ENCODE measurements at regions not wholly inside any gene's neighbourhood (a gene's known extent, or its start where the extent isn't known, plus 50 kb on each side); places are given as distances from the start of the nearest gene placed in this dataset.

- no peak overlapping the region for H3K27ac ChIP-seq
- TF ChIP-seq, protein P1, sequence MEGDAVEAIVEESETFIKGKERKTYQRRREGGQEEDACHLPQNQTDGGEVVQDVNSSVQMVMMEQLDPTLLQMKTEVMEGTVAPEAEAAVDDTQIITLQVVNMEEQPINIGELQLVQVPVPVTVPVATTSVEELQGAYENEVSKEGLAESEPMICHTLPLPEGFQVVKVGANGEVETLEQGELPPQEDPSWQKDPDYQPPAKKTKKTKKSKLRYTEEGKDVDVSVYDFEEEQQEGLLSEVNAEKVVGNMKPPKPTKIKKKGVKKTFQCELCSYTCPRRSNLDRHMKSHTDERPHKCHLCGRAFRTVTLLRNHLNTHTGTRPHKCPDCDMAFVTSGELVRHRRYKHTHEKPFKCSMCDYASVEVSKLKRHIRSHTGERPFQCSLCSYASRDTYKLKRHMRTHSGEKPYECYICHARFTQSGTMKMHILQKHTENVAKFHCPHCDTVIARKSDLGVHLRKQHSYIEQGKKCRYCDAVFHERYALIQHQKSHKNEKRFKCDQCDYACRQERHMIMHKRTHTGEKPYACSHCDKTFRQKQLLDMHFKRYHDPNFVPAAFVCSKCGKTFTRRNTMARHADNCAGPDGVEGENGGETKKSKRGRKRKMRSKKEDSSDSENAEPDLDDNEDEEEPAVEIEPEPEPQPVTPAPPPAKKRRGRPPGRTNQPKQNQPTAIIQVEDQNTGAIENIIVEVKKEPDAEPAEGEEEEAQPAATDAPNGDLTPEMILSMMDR (conservative IDR thresholded peaks at IDR 0.05): no peak
Observed at GRCh38 chr5:32852535-32852934, 141.4 kb downstream of the NPR3 start.

- H3K27ac ChIP-seq: no peak overlapping the region
- TF ChIP-seq, protein P1 (conservative IDR thresholded peaks at IDR 0.05): no peak
Observed at GRCh38 chr5:32852976-32853375, 141.9 kb downstream of the NPR3 start.

- TF ChIP-seq, protein P1 (conservative IDR thresholded peaks at IDR 0.05): no peak
- H3K27ac ChIP-seq: no peak overlapping the region
Observed at GRCh38 chr5:32854473-32854872, 143.4 kb downstream of the NPR3 start.

- TF ChIP-seq, protein P1 (conservative IDR thresholded peaks at IDR 0.05): no peak
- no peak overlapping the region for H3K27ac ChIP-seq
Observed at GRCh38 chr5:32859211-32859641, 148.1 kb downstream of the NPR3 start.

DNA sequence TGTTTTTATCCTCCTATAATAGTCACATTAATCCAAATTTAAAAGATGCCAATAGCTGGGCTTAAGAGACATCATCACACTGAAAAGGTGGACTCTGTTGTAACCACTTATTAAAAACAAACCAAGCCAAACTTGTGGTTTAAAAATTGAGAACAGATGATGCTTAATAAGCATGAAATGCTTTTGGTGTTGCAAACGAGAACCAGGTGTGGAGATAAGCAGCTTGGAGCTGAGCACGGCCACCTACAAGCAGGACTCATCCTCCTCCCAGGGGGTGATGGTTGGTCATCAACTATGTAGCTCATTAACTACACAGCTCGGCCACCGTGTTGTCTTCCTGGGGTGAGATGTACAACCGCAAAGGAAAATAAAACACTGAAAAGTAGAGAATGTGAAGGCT is 154.4 kb downstream of the NPR3 start:
- H3K27ac ChIP-seq: peak overlapping the region; percentile 20; the same call in 1 of the 2 replicates
- TF ChIP-seq, protein P1 (conservative IDR thresholded peaks at IDR 0.05): no peak

- TF ChIP-seq, protein P1 (conservative IDR thresholded peaks at IDR 0.05): no peak
- peak overlapping the region; percentile 20; the same call in 1 of the 2 replicates for H3K27ac ChIP-seq
Observed at GRCh38 chr5:32866138-32866537, 155.0 kb downstream of the NPR3 start.

DNA sequence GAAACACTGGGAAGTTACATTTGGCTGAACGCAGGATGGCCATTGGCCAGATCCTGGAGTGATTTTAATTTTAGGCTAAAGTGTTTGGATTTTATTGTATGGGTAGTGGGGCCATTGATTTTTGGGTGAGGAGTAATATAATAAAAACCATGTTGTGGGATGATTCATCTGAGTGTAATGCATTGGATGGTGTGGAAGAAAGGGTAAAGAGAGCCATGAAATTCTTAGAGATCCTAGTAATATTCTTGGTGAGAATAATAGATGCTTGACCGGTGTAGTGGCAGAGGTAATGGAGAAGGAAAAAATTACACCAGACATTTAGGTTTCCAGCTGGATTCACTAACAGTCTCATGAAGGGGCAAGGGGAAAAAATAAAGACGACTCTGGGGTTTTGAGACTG is 158.1 kb downstream of the NPR3 start:
- TF ChIP-seq, protein P1 (conservative IDR thresholded peaks at IDR 0.05): no peak

More for the DNA sequence above, 158.1 kb downstream of the NPR3 start:
- H3K27ac ChIP-seq: no peak overlapping the region

All from VCaP (cell line).